Breast epithelium (tissue), 4 donors: ENCODE measurements at regions not wholly inside any gene's neighbourhood (a gene's known extent, or its start where the extent isn't known, plus 50 kb on each side); places are given as distances from the start of the nearest gene placed in this dataset.
A peak's percentile ranks its signal among the peaks of the same experiment; 100 is the strongest.
"Not testable (repeated sequence)": the region's sequence is repeated elsewhere in the genome, so short reads cannot be mapped to it uniquely, and the experiment has no call there.

Experiments
- DNase-seq, 2 donors: peaks; one replicate each; pipeline ENCODE4 v3.0.0-alpha.2; 2019; ENCODE audit warnings: low spot score in 2 of 2
- H3K27ac ChIP-seq, 2 donors: fragments of 200-600 bp; sonication (generic) in 1 of 2; one replicate each; pipeline ENCODE4 v1.5.1; 2016 to 2019; ENCODE audit warnings: mild to moderate bottlenecking in 1 of 2
- H3K27me3 ChIP-seq, 2 donors: fragments of 200-600 bp; sonication (generic) in 1 of 2; one replicate each; pipeline versions ENCODE4 v1.5.1 to v1.6.0; 2017 to 2019; ENCODE audit warnings: control low read depth in 1 of 2, mild to moderate bottlenecking in 1 of 2
- H3K36me3 ChIP-seq: fragments of 200-600 bp; one replicate; pipeline ENCODE4 v1.5.1; 2019
- H3K4me1 ChIP-seq, 2 donors: fragments of 200-600 bp; sonication (generic); one replicate each; pipeline ENCODE4 v1.5.1; 2016 to 2019; ENCODE audit warnings: control low read depth in 1 of 2
- H3K4me3 ChIP-seq, 3 donors: fragments of 200-600 bp; sonication (generic); 1 replicate in 2 of 3; 2 replicates in 1 of 3; pipeline ENCODE4 v1.5.1; 2016 to 2019; ENCODE audit warnings: mild to moderate bottlenecking in 3 of 3, moderate library complexity in 2 of 3
- H3K9me3 ChIP-seq, 2 donors: fragments of 200-600 bp; sonication (generic) in 1 of 2; one replicate each; pipeline ENCODE4 v1.5.1; 2016 to 2019; ENCODE audit warnings: control low read depth in 1 of 2
- POLR2A ChIP-seq: fragments of 450-650 bp; IDR thresholded peaks from one replicate; pipeline ENCODE4 v1.6.1; 2016; ENCODE audit warnings: antibody characterized with exemption, mild to moderate bottlenecking, moderate library complexity
- POLR2AphosphoS5 ChIP-seq, 3 donors: sonication (generic); formaldehyde crosslinking; IDR thresholded peaks; one replicate each; pipeline ENCODE4 v1.6.1; 2017; ENCODE audit warnings: antibody characterized with exemption in 3 of 3
- intact Hi-C: fragments of 100-400 bp; cut with DNase I; formaldehyde crosslinking; loops from one replicate; pipeline ENCODE4 v1.15.1; 2023; ENCODE audit warnings: low total_unique reads
- TF ChIP-seq, protein P1 (sequence below), 3 donors: fragments of 450-650 bp; IDR thresholded peaks; one replicate each; pipeline ENCODE4 v1.5.1; 2016 to 2017; ENCODE audit warnings: antibody characterized with exemption in 3 of 3, mild to moderate bottlenecking in 3 of 3, moderate library complexity in 3 of 3

DNA sequence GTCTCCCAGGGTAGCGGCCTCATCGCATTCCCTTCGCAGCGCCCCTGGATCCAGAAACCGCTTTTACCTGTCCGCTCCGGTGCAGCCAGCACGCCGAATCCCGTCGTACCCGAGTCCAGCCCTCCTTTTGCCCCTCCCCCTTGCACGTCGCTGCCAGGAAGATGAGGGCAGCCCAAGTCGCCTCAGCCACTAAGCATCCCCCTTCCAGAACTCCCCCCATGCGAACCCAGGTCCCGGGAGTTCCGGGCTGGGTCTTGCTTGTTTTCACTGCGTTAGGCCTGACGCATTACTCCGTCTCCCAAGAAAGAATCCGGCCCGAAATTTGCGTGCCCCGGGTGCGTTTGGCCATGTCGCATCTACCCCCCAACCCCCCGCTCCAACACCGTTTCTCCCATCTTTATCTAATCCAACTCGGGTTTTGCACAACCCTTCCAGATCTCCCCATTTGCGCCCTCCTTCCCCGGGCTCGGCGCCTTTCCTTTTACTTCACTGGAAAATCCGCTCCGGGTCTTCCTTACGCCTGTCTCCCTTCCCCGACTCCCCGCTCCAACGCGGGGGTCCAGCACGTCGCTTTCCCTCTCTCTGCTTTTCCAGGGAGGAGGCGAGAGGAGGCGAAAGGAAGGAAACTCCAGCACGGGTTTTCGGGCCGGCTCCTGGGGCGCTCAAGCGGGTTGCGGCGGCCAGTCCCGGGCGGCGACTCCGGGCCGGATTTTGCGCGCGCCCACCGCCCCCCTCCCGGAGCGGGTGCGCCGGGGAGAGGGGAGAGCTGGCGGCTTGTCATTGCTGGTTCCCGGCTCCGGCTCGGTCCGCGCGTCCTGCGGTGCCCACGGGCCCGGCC lies 116.0 kb downstream of the CRLF3 start:
- H3K27me3 ChIP-seq, H3K36me3 ChIP-seq, intact Hi-C loops, H3K4me1 ChIP-seq, H3K9me3 ChIP-seq: not testable (repeated sequence)
- Histone ChIP-seq H3K27ac (peak overlapping the region; percentile 62 to 85), H3K4me3 (peak overlapping the region; percentile 60 to 88 (median 86))
- peak; percentile 74 to 76 for DNase-seq
- TF ChIP-seq POLR2AphosphoS5 (IDR thresholded peaks at IDR 0.05), result peak in 1 of 3 donors; percentile 26

DNA sequence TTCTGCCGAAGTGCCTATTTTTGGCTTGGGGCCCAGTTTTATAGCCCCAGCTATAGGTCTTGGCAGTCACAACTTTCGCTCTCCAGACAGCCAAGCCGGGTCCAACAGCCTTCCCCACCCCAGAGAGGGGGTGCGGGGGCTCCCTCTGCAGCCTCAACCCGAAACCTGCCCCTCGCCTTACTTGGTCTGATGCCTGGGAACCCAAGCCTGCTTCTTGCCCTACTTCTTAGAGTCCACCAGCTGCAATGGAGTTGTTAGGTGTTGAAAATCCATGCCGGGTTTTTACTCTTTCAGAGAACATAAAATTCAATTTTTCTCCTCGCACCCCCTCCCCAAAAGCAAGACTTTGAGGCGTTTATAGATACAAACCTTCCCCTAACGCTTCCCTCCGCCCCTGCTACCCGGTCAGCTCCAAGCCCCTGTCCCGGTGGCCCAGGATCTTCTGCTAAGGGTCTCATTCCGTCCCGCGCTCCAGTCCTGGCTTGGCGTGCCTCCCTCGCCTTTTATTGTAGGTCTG lies 116.7 kb downstream of the CRLF3 start:
- peak overlapping the region; percentile 62 to 85 for H3K27ac ChIP-seq
- intact Hi-C loops, H3K36me3 ChIP-seq, DNase-seq, H3K9me3 ChIP-seq, H3K4me1 ChIP-seq, H3K27me3 ChIP-seq: not testable (repeated sequence)
- peak overlapping the region; percentile 60 to 88 (median 86) for H3K4me3 ChIP-seq

- H3K4me3 ChIP-seq, result peak overlapping the region in 2 of 3 donors; percentile 27 to 52
- H3K27me3 ChIP-seq, DNase-seq, H3K36me3 ChIP-seq, intact Hi-C loops, H3K4me1 ChIP-seq, H3K9me3 ChIP-seq, H3K27ac ChIP-seq: not testable (repeated sequence)
Measured at GRCh38 chr17:30706461-30707335, 117.8 kb downstream of the CRLF3 start.

- DNase-seq, H3K36me3 ChIP-seq, H3K27me3 ChIP-seq, H3K4me1 ChIP-seq, intact Hi-C loops, H3K27ac ChIP-seq, H3K9me3 ChIP-seq: not testable (repeated sequence)
- H3K4me3 ChIP-seq, result peak overlapping the region in 2 of 3 donors; percentile 27 to 52
Measured at GRCh38 chr17:30706004-30706403, 118.5 kb downstream of the CRLF3 start.

DNA sequence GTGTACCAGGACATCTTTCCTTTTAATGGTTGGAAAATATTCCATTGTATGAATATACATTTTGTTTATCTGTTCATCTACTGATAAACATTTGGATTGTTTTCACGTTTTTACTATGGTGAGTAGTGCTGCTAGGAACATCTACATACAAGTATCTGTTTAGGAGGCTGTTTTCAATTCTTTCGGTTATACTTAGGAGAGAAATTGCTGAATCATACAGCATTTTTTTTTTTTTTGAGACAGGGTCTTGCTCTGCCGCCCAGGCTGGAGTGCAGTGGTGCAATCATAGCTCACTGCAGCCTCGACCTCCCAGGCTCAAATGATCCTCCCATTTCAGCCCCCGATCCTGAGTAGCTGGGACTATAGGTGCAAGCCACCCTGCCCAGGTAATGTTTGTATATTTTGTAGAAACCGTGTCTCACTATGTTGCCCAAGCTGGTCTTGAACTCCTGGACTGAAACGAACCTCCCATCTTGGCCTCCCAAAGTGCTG lies 122.9 kb downstream of the CRLF3 start:
- no peaks in the 10 kb centered on the region for H3K27me3 ChIP-seq
- no peaks in the 10 kb centered on the region for H3K4me1 ChIP-seq
- intact Hi-C loops, result no loop called here

GRCh38 chr17:30700833-30701232 lies 123.7 kb downstream of the CRLF3 start:
- intact Hi-C loops, H3K4me3 ChIP-seq, H3K27ac ChIP-seq, H3K27me3 ChIP-seq, H3K36me3 ChIP-seq, H3K9me3 ChIP-seq, DNase-seq, H3K4me1 ChIP-seq: not testable (repeated sequence)

More for the DNA sequence above, 122.9 kb downstream of the CRLF3 start:
- no peak overlapping the region for H3K27ac ChIP-seq
- no peak for DNase-seq
- TF ChIP-seq POLR2AphosphoS5 (IDR thresholded peaks at IDR 0.05), result no peak
- TF ChIP-seq, protein P1, sequence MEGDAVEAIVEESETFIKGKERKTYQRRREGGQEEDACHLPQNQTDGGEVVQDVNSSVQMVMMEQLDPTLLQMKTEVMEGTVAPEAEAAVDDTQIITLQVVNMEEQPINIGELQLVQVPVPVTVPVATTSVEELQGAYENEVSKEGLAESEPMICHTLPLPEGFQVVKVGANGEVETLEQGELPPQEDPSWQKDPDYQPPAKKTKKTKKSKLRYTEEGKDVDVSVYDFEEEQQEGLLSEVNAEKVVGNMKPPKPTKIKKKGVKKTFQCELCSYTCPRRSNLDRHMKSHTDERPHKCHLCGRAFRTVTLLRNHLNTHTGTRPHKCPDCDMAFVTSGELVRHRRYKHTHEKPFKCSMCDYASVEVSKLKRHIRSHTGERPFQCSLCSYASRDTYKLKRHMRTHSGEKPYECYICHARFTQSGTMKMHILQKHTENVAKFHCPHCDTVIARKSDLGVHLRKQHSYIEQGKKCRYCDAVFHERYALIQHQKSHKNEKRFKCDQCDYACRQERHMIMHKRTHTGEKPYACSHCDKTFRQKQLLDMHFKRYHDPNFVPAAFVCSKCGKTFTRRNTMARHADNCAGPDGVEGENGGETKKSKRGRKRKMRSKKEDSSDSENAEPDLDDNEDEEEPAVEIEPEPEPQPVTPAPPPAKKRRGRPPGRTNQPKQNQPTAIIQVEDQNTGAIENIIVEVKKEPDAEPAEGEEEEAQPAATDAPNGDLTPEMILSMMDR (IDR thresholded peaks at IDR 0.05), result no peak
- no peak for TF ChIP-seq POLR2A
- no peaks in the 10 kb centered on the region for H3K9me3 ChIP-seq
- H3K4me3 ChIP-seq, result no peak overlapping the region
- no peaks in the 10 kb centered on the region for H3K36me3 ChIP-seq

- TF ChIP-seq, protein P1 (IDR thresholded peaks at IDR 0.05), result peak; percentile 71 to 83 (median 82)
- intact Hi-C loops, H3K36me3 ChIP-seq, H3K27me3 ChIP-seq, H3K4me1 ChIP-seq, H3K9me3 ChIP-seq, H3K27ac ChIP-seq: not testable (repeated sequence)
- peak; percentile 63 to 69 for DNase-seq
- H3K4me3 ChIP-seq, result peak overlapping the region; percentile 31 to 63 (median 48)
Measured at GRCh38 chr17:30697619-30698460, 126.7 kb downstream of the CRLF3 start.
